A549 (cell line): ENCODE measurements at regions not wholly inside any gene's neighbourhood (a gene's known extent, or its start where the extent isn't known, plus 50 kb on each side); places are given as distances from the start of the nearest gene placed in this dataset.

Experiments
- ATAC-seq, 2 experiments: fragments of 200-7000 bp in 1 of 2; fragments of >200 bp in 1 of 2; cut with Nextera tagmentation in 1 of 2; cut with Tn5 transposase in 1 of 2; 3 replicates each; pipeline versions ENCODE4 v1.8.0 to v1.9.1; 2018 to 2020; ENCODE audit warnings: mild to moderate bottlenecking in 1 of 2, moderate library complexity in 1 of 2
- CTCF ChIA-PET: fragments of 300-600 bp; sonication (Branson Sonifier 250); formaldehyde crosslinking; extraction: SDS; loops from one replicate; lab custom pipeline; 2021; ENCODE audit warnings: antibody characterized with exemption, inconsistent platforms; lab: Yijun Ruan, JAX
- POLR2A ChIA-PET: fragments of 350-600 bp; formaldehyde crosslinking; extraction: SDS; loops from one replicate; lab custom pipeline; 2021; ENCODE audit warnings: antibody characterized with exemption, inconsistent platforms; lab: Yijun Ruan, JAX
- DNase-seq, 2 experiments: peaks; one replicate each; pipeline versions ENCODE4 v3.0.0 to v3.0.0-alpha.2; 2011 to 2016; ENCODE audit warnings: low read depth in 1 of 2, low spot score in 1 of 2
- FAIRE-seq: peaks from 2 replicates; lab custom pipeline; 2011; peaks lifted over from hg19 to GRCh38; lab: Jason Lieb, UNC
- H3K27ac ChIP-seq, 2 experiments: fragments of >200 bp; sonication (Bioruptor Twin); formaldehyde crosslinking; 3 replicates each; pipeline ENCODE4 v1.5.1; 2016 to 2017
- H3K4me1 ChIP-seq: fragments of >200 bp; sonication (Bioruptor Twin); formaldehyde crosslinking; 3 replicates; pipeline ENCODE4 v1.6.1; 2016
- H3K4me2 ChIP-seq: fragments of >200 bp; sonication (Bioruptor Twin); formaldehyde crosslinking; 3 replicates; pipeline ENCODE4 v1.6.1; 2016
- H3K4me3 ChIP-seq: fragments of >200 bp; sonication (Bioruptor Twin); formaldehyde crosslinking; 3 replicates; pipeline ENCODE4 v1.5.1; 2016
- H3K9me3 ChIP-seq: fragments of >200 bp; sonication (Bioruptor Twin); formaldehyde crosslinking; 3 replicates; pipeline ENCODE4 v1.6.1; 2016
- CBX2 ChIP-seq: fragments of 200-600 bp; sonication (generic); IDR thresholded peaks from 2 replicates; pipeline ENCODE4 v1.6.1; 2016; ENCODE audit warnings: low read depth, mild to moderate bottlenecking, borderline replicate concordance
- CEBPB ChIP-seq, 2 experiments: fragments of >200 bp in 1 of 2; sonication (Bioruptor Twin) in 1 of 2; formaldehyde crosslinking in 1 of 2; IDR thresholded peaks; 2 replicates each; pipeline ENCODE4 v1.6.1; 2012 to 2016
- CHD2 ChIP-seq: fragments of 150-350 bp; IDR thresholded peaks from 2 replicates; pipeline ENCODE4 v1.6.1; 2014; ENCODE audit warnings: low read length; ENCODE audit not compliant: partially characterized antibody
- CTCF ChIP-seq: fragments of >200 bp; sonication (Bioruptor Twin); formaldehyde crosslinking; IDR thresholded peaks from 3 replicates; pipeline ENCODE4 v1.5.1; 2016
- EHF ChIP-seq: fragments of 250-450 bp; sonication (Bioruptor Pico); IDR thresholded peaks from 2 replicates; pipeline ENCODE4 v1.5.0; 2020; ENCODE audit warnings: mild to moderate bottlenecking
- EHMT2 ChIP-seq: fragments of 200-600 bp; sonication (generic); IDR thresholded peaks from 2 replicates; pipeline ENCODE4 v1.6.1; 2016; ENCODE audit warnings: antibody characterized with exemption, low read depth, mild to moderate bottlenecking, moderate library complexity
- FOSB ChIP-seq: fragments of 250-450 bp; sonication (Bioruptor Pico); IDR thresholded peaks from 2 replicates; pipeline ENCODE4 v1.5.0; 2020; ENCODE audit warnings: mild to moderate bottlenecking, moderate library complexity
- FOSL2 ChIP-seq, 2 experiments: fragments of 450-650 bp in 1 of 2; fragments of >200 bp in 1 of 2; sonication (Bioruptor Twin) in 1 of 2; formaldehyde crosslinking; IDR thresholded peaks; 2 replicates each; pipeline versions ENCODE4 v1.5.0 to v1.6.1; 2016 to 2020; ENCODE audit warnings: mild to moderate bottlenecking in 1 of 2, moderate library complexity in 1 of 2
- FOXS1 ChIP-seq: fragments of 250-450 bp; sonication (Bioruptor Pico); IDR thresholded peaks from 2 replicates; pipeline ENCODE4 v1.5.0; 2020; ENCODE audit warnings: mild to moderate bottlenecking, moderate library complexity
- GATA3 ChIP-seq: IDR thresholded peaks from 2 replicates; pipeline ENCODE4 v1.6.1; 2012; ENCODE audit warnings: borderline replicate concordance
- HOXA7 ChIP-seq: fragments of 250-450 bp; sonication (Bioruptor Pico); IDR thresholded peaks from 2 replicates; pipeline ENCODE4 v1.5.0; 2020; ENCODE audit warnings: mild to moderate bottlenecking, moderate library complexity
- JUN ChIP-seq, 2 experiments: fragments of >200 bp; sonication (Bioruptor Twin); formaldehyde crosslinking; IDR thresholded peaks; 2 replicates in 1 of 2; 3 replicates in 1 of 2; pipeline ENCODE4 v1.6.1; 2016 to 2017
- JUNB ChIP-seq: fragments of >200 bp; sonication (Bioruptor Twin); formaldehyde crosslinking; IDR thresholded peaks from 2 replicates; pipeline ENCODE4 v1.6.1; 2016
- KDM1A ChIP-seq: fragments of 200-600 bp; sonication (generic); IDR thresholded peaks from 2 replicates; pipeline ENCODE4 v1.6.1; 2016; ENCODE audit warnings: low read depth, mild to moderate bottlenecking
- KDM5A ChIP-seq: fragments of 200-600 bp; sonication (generic); IDR thresholded peaks from 2 replicates; pipeline ENCODE4 v1.6.1; 2016; ENCODE audit warnings: antibody characterized with exemption, mild to moderate bottlenecking
- MAX ChIP-seq: IDR thresholded peaks from 2 replicates; pipeline ENCODE4 v1.6.1; 2012
- MYC ChIP-seq: IDR thresholded peaks from 2 replicates; pipeline ENCODE4 v1.6.1; 2012; ENCODE audit warnings: mild to moderate bottlenecking, inconsistent platforms, low read length, improper control_type of control experiment, borderline replicate concordance
- NR3C1 ChIP-seq: fragments of >200 bp; sonication (Bioruptor Twin); formaldehyde crosslinking; IDR thresholded peaks from 3 replicates; pipeline ENCODE4 v1.6.1; 2017
- PHF8 ChIP-seq: fragments of 200-600 bp; sonication (generic); IDR thresholded peaks from 2 replicates; pipeline ENCODE4 v1.6.1; 2016; ENCODE audit warnings: low read depth, mild to moderate bottlenecking, antibody characterized with exemption, moderate library complexity, borderline replicate concordance
- POLR2AphosphoS2 ChIP-seq: conservative IDR thresholded peaks from 2 replicates; pipeline ENCODE4 v1.6.1; 2012; ENCODE audit warnings: low read length, improper control_type of control experiment, inconsistent platforms
- RCOR1 ChIP-seq: fragments of 150-350 bp; IDR thresholded peaks from 2 replicates; pipeline ENCODE4 v1.6.1; 2014; ENCODE audit warnings: antibody characterized with exemption, low read length, low read depth
- RNF2 ChIP-seq: fragments of 200-600 bp; sonication (generic); IDR thresholded peaks from 2 replicates; pipeline ENCODE4 v1.6.1; 2016; ENCODE audit warnings: low read depth, mild to moderate bottlenecking, antibody characterized with exemption, moderate library complexity, borderline replicate concordance
- SREBF2 ChIP-seq: fragments of 450-650 bp; IDR thresholded peaks from 2 replicates; pipeline ENCODE4 v1.6.1; 2014; ENCODE audit warnings: mild to moderate bottlenecking, moderate library complexity
- TP53 ChIP-seq: fragments of 250-450 bp; sonication (Bioruptor Pico); IDR thresholded peaks from 2 replicates; pipeline ENCODE4 v1.5.0; 2021; ENCODE audit warnings: mild to moderate bottlenecking, moderate library complexity
- ZC3H11A ChIP-seq: fragments of 450-650 bp; IDR thresholded peaks from 2 replicates; pipeline ENCODE4 v1.6.1; 2014; ENCODE audit warnings: antibody characterized with exemption, mild to moderate bottlenecking
- ZNF302 ChIP-seq: fragments of 250-450 bp; sonication (Bioruptor Pico); IDR thresholded peaks from 2 replicates; pipeline ENCODE4 v1.9.0; 2021; ENCODE audit warnings: inconsistent platforms, mild to moderate bottlenecking, moderate library complexity
- WGBS: methylation state at CpG from one replicate; pipeline ENCODE4 v1.1.6; 2017; ENCODE audit errors: missing lambda C conversion rate; 5-methylcytosine and 5-hydroxymethylcytosine counted together
- TF ChIP-seq, protein P1 (sequence below): IDR thresholded peaks from 2 replicates; pipeline ENCODE4 v1.6.1; 2012
- TF ChIP-seq, protein P2 (sequence below): fragments of 450-650 bp; IDR thresholded peaks from 2 replicates; pipeline ENCODE4 v1.6.1; 2014; ENCODE audit warnings: antibody characterized with exemption

GRCh38 chr7:16356301-16356958 is 64.9 kb downstream of the CRPPA start:
- POLR2A ChIA-PET = no interaction called here
- Histone ChIP-seq H3K4me3 (no peak overlapping the region), H3K9me3 (no peaks in the 10 kb centered on the region), H3K4me1 (no peaks in the 10 kb centered on the region), H3K27ac (no peak overlapping the region), H3K4me2 (no peak overlapping the region)
- FAIRE-seq (no peak), ATAC-seq (no peak), DNase-seq (no peak)
- TF ChIP-seq CEBPB (IDR thresholded peaks at IDR 0.05) (no peak), KDM1A (no peak), SREBF2 (no peak), CBX2 (no peak), FOXS1 (no peak), JUN (IDR thresholded peaks at IDR 0.05) (no peak), TP53 (CRISPR knock-in tag) (no peak), NR3C1 (no peak), JUNB (no peak), CTCF (no peak), HOXA7 (no peak), POLR2AphosphoS2 (no peak), RCOR1 (no peak), EHMT2 (no peak), FOSB (CRISPR knock-in tag) (no peak), MAX (no peak), KDM5A (no peak), RNF2 (no peak), MYC (no peak)
- TF ChIP-seq, protein P1, sequence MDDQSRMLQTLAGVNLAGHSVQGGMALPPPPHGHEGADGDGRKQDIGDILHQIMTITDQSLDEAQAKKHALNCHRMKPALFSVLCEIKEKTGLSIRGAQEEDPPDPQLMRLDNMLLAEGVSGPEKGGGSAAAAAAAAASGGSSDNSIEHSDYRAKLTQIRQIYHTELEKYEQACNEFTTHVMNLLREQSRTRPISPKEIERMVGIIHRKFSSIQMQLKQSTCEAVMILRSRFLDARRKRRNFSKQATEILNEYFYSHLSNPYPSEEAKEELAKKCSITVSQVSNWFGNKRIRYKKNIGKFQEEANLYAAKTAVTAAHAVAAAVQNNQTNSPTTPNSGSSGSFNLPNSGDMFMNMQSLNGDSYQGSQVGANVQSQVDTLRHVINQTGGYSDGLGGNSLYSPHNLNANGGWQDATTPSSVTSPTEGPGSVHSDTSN = no peak
- 58% methylated on average over 2 of the region's 2 CpGs for WGBS
- CTCF ChIA-PET = interaction anchor here (0.6 kb wide), 1 partner anchor 90 kb away, joined by 3 read pairs; no protein-coding TSS in a partner anchor

GRCh38 chr7:16354573-16354972 is 66.8 kb downstream of the CRPPA start:
- DNase-seq (no peak), ATAC-seq (no peak), FAIRE-seq (peak; percentile 73)
- no peaks in the 10 kb centered on the region for H3K9me3 ChIP-seq
- no peaks in the 10 kb centered on the region for H3K4me1 ChIP-seq
- WGBS = 19% methylated on average over 1 of the region's 1 CpG
- POLR2A ChIA-PET = no interaction called here
- CTCF ChIA-PET = no interaction called here
- H3K4me3 ChIP-seq = no peak overlapping the region
- TF ChIP-seq, protein P1 = no peak
- no peak for TF ChIP-seq POLR2AphosphoS2
- no peak for TF ChIP-seq ZNF302 (CRISPR knock-in tag)
- TF ChIP-seq PHF8 = no peak
- TF ChIP-seq CHD2 = no peak
- no peak for TF ChIP-seq EHF (CRISPR knock-in tag)
- TF ChIP-seq CBX2 = no peak
- no peak for TF ChIP-seq ZC3H11A
- TF ChIP-seq FOSL2 (IDR thresholded peaks at IDR 0.05) = no peak
- no peak for TF ChIP-seq FOSL2 (CRISPR knock-in tag; IDR thresholded peaks at IDR 0.05)
- TF ChIP-seq GATA3 = no peak
- TF ChIP-seq, protein P2, sequence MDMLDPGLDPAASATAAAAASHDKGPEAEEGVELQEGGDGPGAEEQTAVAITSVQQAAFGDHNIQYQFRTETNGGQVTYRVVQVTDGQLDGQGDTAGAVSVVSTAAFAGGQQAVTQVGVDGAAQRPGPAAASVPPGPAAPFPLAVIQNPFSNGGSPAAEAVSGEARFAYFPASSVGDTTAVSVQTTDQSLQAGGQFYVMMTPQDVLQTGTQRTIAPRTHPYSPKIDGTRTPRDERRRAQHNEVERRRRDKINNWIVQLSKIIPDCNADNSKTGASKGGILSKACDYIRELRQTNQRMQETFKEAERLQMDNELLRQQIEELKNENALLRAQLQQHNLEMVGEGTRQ = no peak
- H3K27ac ChIP-seq = no peak overlapping the region
- no peak overlapping the region for H3K4me2 ChIP-seq
